Body of pancreas (tissue), 4 donors: ENCODE measurements at regions not wholly inside any gene's neighbourhood (a gene's known extent, or its start where the extent isn't known, plus 50 kb on each side); places are given as distances from the start of the nearest gene placed in this dataset.

ENCODE experiments used
- ATAC-seq: fragments of 150-250 bp; one replicate; pipeline ENCODE4 v1.9.1; 2016
- DNase-seq, 4 donors: peaks; one replicate each; pipeline ENCODE4 v3.0.0-alpha.2; 2019
- H3K27ac ChIP-seq, 4 donors: fragments of 200-600 bp; sonication (generic); 1 replicate in 3 of 4; 2 replicates in 1 of 4; pipeline versions ENCODE4 v1.5.1 to v1.6.1; 2016 to 2019; ENCODE audit warnings: mild to moderate bottlenecking in 1 of 4, mixed read lengths in 1 of 4, moderate library complexity in 1 of 4
- H3K27me3 ChIP-seq, 2 donors: fragments of 200-600 bp; sonication (generic); one replicate each; pipeline ENCODE4 v1.6.0; 2016; ENCODE audit warnings: mild to moderate bottlenecking in 1 of 2
- H3K36me3 ChIP-seq, 2 donors: fragments of 200-600 bp; sonication (generic); replicated peaks in 1 of 2; 2 replicates each; pipeline ENCODE4 v1.5.1; 2016; ENCODE audit warnings: low read depth in 2 of 2; ENCODE audit not compliant: insufficient read depth in 1 of 2
- H3K4me1 ChIP-seq: fragments of 200-600 bp; sonication (generic); one replicate; pipeline ENCODE4 v1.6.0; 2016
- H3K4me3 ChIP-seq, 2 donors: fragments of 200-600 bp; sonication (generic); 1 replicate in 1 of 2; 2 replicates in 1 of 2; pipeline ENCODE4 v1.5.1; 2016 to 2019
- H3K9me3 ChIP-seq, 3 donors: fragments of 200-600 bp; sonication (generic); 1 replicate in 2 of 3; 2 replicates in 1 of 3; pipeline ENCODE4 v1.5.1; 2016
- CTCF ChIP-seq, 7 experiments: fragments of 450-650 bp in 4 of 7; fragments of 200-600 bp in 3 of 7; sonication (generic) in 3 of 7; IDR thresholded peaks; one replicate each; pipeline ENCODE4 v1.5.1; 2016 to 2019; ENCODE audit warnings: antibody characterized with exemption in 7 of 7
- POLR2A ChIP-seq, 3 donors: fragments of 450-650 bp; IDR thresholded peaks; one replicate each; pipeline ENCODE4 v1.6.1; 2016; ENCODE audit warnings: antibody characterized with exemption in 3 of 3, mild to moderate bottlenecking in 2 of 3
- WGBS, 2 donors: methylation state at CpG; one replicate each; pipeline ENCODE4 v1.1.5; 2017; 5-methylcytosine and 5-hydroxymethylcytosine counted together
- intact Hi-C: fragments of 100-400 bp; cut with DNase I; formaldehyde crosslinking; loops from one replicate; pipeline ENCODE4 v1.15.1; 2023

- peak in 2 of 4 donors; percentile 26 to 49 for DNase-seq
These were observed 89.3 kb upstream of the OTOS start for GRCh38 chr2:240229603-240230235.

GRCh38 chr2:240230291-240230931 is 90.0 kb upstream of the OTOS start:
- no peak for TF ChIP-seq CTCF (IDR thresholded peaks at IDR 0.05)
- no peak for TF ChIP-seq POLR2A (IDR thresholded peaks at IDR 0.05)
- peaks cover 31% of the 10 kb centered on the region for H3K4me1 ChIP-seq
- ATAC-seq (no peak), DNase-seq (peak in 1 of 4 donors; percentile 7)
- no peak overlapping the region for H3K27ac ChIP-seq
- H3K27me3 ChIP-seq: no peaks in the 10 kb centered on the region
- no peak overlapping the region for H3K4me3 ChIP-seq
- no peaks in the 10 kb centered on the region for H3K36me3 ChIP-seq
- intact Hi-C loops: loop anchor here (2.0 kb wide), 1 partner anchor 208 kb away; no protein-coding TSS in a partner anchor
- WGBS, 2 donors: 75 to 79% methylated on average over 9 of the region's 9 CpGs
- H3K9me3 ChIP-seq: no peaks in the 10 kb centered on the region

More at GRCh38 chr2:240229603-240230235, 89.3 kb upstream of the OTOS start:
- no peak for ATAC-seq
- peaks cover 26% of the 10 kb centered on the region for H3K4me1 ChIP-seq
- H3K4me3 ChIP-seq: no peak overlapping the region
- H3K9me3 ChIP-seq: no peaks in the 10 kb centered on the region
- intact Hi-C loops: loop anchor here (2.0 kb wide), 1 partner anchor 209 kb away; no protein-coding TSS in a partner anchor
- no peaks in the 10 kb centered on the region for H3K27me3 ChIP-seq
- no peak for TF ChIP-seq POLR2A (IDR thresholded peaks at IDR 0.05)
- TF ChIP-seq CTCF (IDR thresholded peaks at IDR 0.05): no peak
- no peaks in the 10 kb centered on the region for H3K36me3 ChIP-seq
- no peak overlapping the region for H3K27ac ChIP-seq
- WGBS, 2 donors: 34 to 50% methylated on average over 5 of the region's 5 CpGs

- Histone ChIP-seq H3K9me3 (no peaks in the 10 kb centered on the region), H3K36me3 (no peaks in the 10 kb centered on the region), H3K27me3 (no peaks in the 10 kb centered on the region), H3K4me3 (no peak overlapping the region), H3K27ac (no peak overlapping the region), H3K4me1 (peaks cover 46% of the 10 kb centered on the region)
- DNase-seq (peak in 1 of 4 donors; percentile 10), ATAC-seq (no peak)
- intact Hi-C loops: loop anchor here (2.0 kb wide), 1 partner anchor 207 kb away; no protein-coding TSS in a partner anchor
- 88 to 94% methylated on average over 6 to 12 of the region's 12 CpGs for WGBS, 2 donors
- no peak for TF ChIP-seq CTCF (IDR thresholded peaks at IDR 0.05)
- no peak for TF ChIP-seq POLR2A (IDR thresholded peaks at IDR 0.05)
These were observed 91.4 kb upstream of the OTOS start for GRCh38 chr2:240231838-240232244.

- 54 to 60% methylated on average over 11 to 22 of the region's 22 CpGs for WGBS, 2 donors
- no peaks in the 10 kb centered on the region for H3K27me3 ChIP-seq
- H3K9me3 ChIP-seq: no peaks in the 10 kb centered on the region
- H3K27ac ChIP-seq: peak overlapping the region; percentile 8 to 82 (median 76)
- intact Hi-C loops: no loop called here
- DNase-seq: peak in 3 of 4 donors; percentile 34 to 60 (median 49)
- H3K36me3 ChIP-seq: no peaks in the 10 kb centered on the region
- ATAC-seq: peak; percentile 2
- H3K4me3 ChIP-seq: no peak overlapping the region
- peaks cover 51% of the 10 kb centered on the region for H3K4me1 ChIP-seq
- TF ChIP-seq CTCF (IDR thresholded peaks at IDR 0.05) (no peak), POLR2A (IDR thresholded peaks at IDR 0.05) (no peak)
These were observed 91.9 kb upstream of the OTOS start for GRCh38 chr2:240232264-240232915.
